Keratinocyte (primary cell): ENCODE measurements at regions not wholly inside any gene's neighbourhood (a gene's known extent, or its start where the extent isn't known, plus 50 kb on each side); places are given as distances from the start of the nearest gene placed in this dataset.

Experiments used
- EZH2 ChIP-seq: IDR thresholded peaks from one replicate; pipeline ENCODE4 v1.6.1; 2012; ENCODE audit warnings: inconsistent platforms, mild to moderate bottlenecking, low read length, moderate library complexity
- TF ChIP-seq, protein P1 (sequence below), 3 experiments: IDR thresholded peaks in 1 of 3; conservative IDR thresholded peaks in 1 of 3; optimal IDR thresholded peaks in 1 of 3; 2 replicates in 2 of 3; 3 replicates in 1 of 3; pipeline versions ENCODE3 to v1.5.1; 2011; ENCODE audit warnings: low read length in 3 of 3, mild to moderate bottlenecking in 3 of 3, moderate library complexity in 2 of 3, control low read depth in 1 of 3, inconsistent platforms in 1 of 3; ENCODE audit not compliant: insufficient read depth in 2 of 3; ENCODE audit errors: extremely low read depth in 1 of 3

DNA sequence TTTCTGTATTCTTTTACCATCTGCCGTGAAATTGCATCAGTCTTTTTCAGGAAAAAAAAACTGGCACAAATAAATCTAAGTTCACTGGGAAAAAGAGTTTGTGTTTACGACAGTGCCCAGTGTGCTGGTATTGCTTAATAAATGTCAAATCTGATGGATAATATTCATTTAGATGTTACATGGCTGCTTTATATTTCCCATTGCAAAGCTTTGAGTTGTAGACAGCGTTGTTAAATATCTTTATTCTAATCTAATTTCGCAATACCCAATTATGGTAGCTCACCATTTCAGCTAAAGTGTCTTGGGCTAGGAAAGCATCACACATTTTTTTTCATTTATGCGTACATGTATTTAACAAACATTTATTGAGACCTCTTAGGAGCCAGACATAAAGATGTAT lies 1994.5 kb upstream of the FLRT2 start:
- TF ChIP-seq, protein P1, sequence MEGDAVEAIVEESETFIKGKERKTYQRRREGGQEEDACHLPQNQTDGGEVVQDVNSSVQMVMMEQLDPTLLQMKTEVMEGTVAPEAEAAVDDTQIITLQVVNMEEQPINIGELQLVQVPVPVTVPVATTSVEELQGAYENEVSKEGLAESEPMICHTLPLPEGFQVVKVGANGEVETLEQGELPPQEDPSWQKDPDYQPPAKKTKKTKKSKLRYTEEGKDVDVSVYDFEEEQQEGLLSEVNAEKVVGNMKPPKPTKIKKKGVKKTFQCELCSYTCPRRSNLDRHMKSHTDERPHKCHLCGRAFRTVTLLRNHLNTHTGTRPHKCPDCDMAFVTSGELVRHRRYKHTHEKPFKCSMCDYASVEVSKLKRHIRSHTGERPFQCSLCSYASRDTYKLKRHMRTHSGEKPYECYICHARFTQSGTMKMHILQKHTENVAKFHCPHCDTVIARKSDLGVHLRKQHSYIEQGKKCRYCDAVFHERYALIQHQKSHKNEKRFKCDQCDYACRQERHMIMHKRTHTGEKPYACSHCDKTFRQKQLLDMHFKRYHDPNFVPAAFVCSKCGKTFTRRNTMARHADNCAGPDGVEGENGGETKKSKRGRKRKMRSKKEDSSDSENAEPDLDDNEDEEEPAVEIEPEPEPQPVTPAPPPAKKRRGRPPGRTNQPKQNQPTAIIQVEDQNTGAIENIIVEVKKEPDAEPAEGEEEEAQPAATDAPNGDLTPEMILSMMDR (optimal IDR thresholded peaks at IDR 0.05 in 1 of 3, IDR thresholded peaks at IDR 0.05 in 1 of 3, conservative IDR thresholded peaks at IDR 0.05 in 1 of 3; ENCODE audit: extremely low read depth in 1 of 3, insufficient read depth in 2 of 3, low read length in 3 of 3): no peak
- TF ChIP-seq EZH2: no peak
